Endodermal cell (in vitro differentiated cells): ENCODE measurements at regions not wholly inside any gene's neighbourhood (a gene's known extent, or its start where the extent isn't known, plus 50 kb on each side); places are given as distances from the start of the nearest gene placed in this dataset.

ENCODE experiments used
- DNase-seq: peaks from one replicate; pipeline ENCODE4 v3.0.0-alpha.2; 2017
- H3K27ac ChIP-seq: 2 replicates; pipeline ENCODE4 v1.5.1; 2013; ENCODE audit warnings: mild to moderate bottlenecking, low read depth, low read length, moderate library complexity
- H3K27me3 ChIP-seq: 2 replicates; pipeline ENCODE4 v1.6.1; 2013; ENCODE audit warnings: mild to moderate bottlenecking, low read length, moderate library complexity; ENCODE audit not compliant: insufficient read depth, control insufficient read depth, poor library complexity, severe bottlenecking
- H3K36me3 ChIP-seq: 2 replicates; pipeline ENCODE4 v1.7.0; 2013; ENCODE audit warnings: mild to moderate bottlenecking, low read length, moderate library complexity; ENCODE audit not compliant: control insufficient read depth, insufficient read depth
- H3K4me1 ChIP-seq: one replicate; pipeline ENCODE4 v1.7.0; 2013; ENCODE audit warnings: low read length; ENCODE audit not compliant: control insufficient read depth, insufficient read depth
- H3K4me3 ChIP-seq: 2 replicates; pipeline ENCODE4 v1.5.1; 2013; ENCODE audit warnings: mild to moderate bottlenecking, low read length, moderate library complexity
- H3K9ac ChIP-seq: 2 replicates; pipeline ENCODE4 v1.6.1; 2013; ENCODE audit warnings: mild to moderate bottlenecking, low read length, moderate library complexity; ENCODE audit not compliant: poor library complexity, severe bottlenecking; ENCODE audit errors: extremely low read depth
- H3K9me3 ChIP-seq: 2 replicates; pipeline ENCODE4 v1.6.1; 2013; ENCODE audit warnings: mild to moderate bottlenecking, low read length, moderate library complexity; ENCODE audit not compliant: control insufficient read depth
- H3K27ac Mint-ChIP-seq: 2 replicates; pipeline ENCODE4 v1.8.0; 2020; ENCODE audit warnings: mixed read lengths
- H3K27me3 Mint-ChIP-seq: 2 replicates; pipeline ENCODE4 v1.8.0; 2021; ENCODE audit warnings: mild to moderate bottlenecking, mixed read lengths; ENCODE audit not compliant: insufficient read depth
- H3K36me3 Mint-ChIP-seq: 2 replicates; pipeline ENCODE4 v1.8.0; 2020; ENCODE audit warnings: low read depth, mixed read lengths
- H3K4me1 Mint-ChIP-seq: 2 replicates; pipeline ENCODE4 v1.8.0; 2020; ENCODE audit warnings: mixed read lengths
- H3K4me3 Mint-ChIP-seq: 2 replicates; pipeline ENCODE4 v1.8.0; 2020; ENCODE audit warnings: mild to moderate bottlenecking, moderate library complexity, mixed read lengths
- H3K9me3 Mint-ChIP-seq: 2 replicates; pipeline ENCODE4 v1.8.0; 2020; ENCODE audit warnings: mild to moderate bottlenecking, mixed read lengths
- WGBS, 2 experiments: methylation state at CpG; one replicate each; pipeline versions ENCODE4 v1.1.5 to v1.1.7; 2013; ENCODE audit warnings: missing lambda C conversion rate in 2 of 2, mixed read lengths in 1 of 2; ENCODE audit not compliant: insufficient coverage in 1 of 2, insufficient read length in 1 of 2; 5-methylcytosine and 5-hydroxymethylcytosine counted together
- TF ChIP-seq, protein P1 (sequence below): fragments of 200-600 bp; sonication (generic); conservative IDR thresholded peaks from 2 replicates; pipeline ENCODE4 v1.5.0; 2021; ENCODE audit warnings: antibody characterized with exemption, mild to moderate bottlenecking

DNA sequence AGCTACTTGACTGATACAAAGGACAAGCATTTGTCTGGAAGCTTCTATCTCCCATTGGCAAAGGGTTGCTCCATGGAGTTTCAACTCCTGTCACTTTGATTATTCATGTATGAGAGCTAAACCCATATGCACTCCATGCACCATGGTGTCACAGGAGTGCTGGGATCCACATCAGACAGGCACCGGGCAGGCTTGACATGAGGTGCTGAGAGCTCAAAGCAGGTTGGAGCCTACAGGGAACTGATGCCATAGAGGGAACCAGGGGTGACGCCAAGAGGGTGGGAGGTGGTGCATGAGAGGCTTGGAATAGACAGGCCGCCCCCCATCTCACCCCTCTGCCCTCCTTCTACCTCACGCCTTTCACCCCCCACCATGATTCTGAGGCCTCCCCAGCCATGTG lies 199.8 kb upstream of the CCDC68 start:
- no peaks in the 10 kb centered on the region for H3K9me3 ChIP-seq
- H3K4me1 ChIP-seq: no peaks in the 10 kb centered on the region
- peaks cover 10% of the 10 kb centered on the region for H3K4me1 Mint-ChIP-seq
- H3K36me3 ChIP-seq: no peaks in the 10 kb centered on the region
- no peak overlapping the region for H3K4me3 Mint-ChIP-seq
- H3K36me3 Mint-ChIP-seq: no peaks in the 10 kb centered on the region
- H3K4me3 ChIP-seq: no peak overlapping the region
- DNase-seq: no peak
- TF ChIP-seq, protein P1, sequence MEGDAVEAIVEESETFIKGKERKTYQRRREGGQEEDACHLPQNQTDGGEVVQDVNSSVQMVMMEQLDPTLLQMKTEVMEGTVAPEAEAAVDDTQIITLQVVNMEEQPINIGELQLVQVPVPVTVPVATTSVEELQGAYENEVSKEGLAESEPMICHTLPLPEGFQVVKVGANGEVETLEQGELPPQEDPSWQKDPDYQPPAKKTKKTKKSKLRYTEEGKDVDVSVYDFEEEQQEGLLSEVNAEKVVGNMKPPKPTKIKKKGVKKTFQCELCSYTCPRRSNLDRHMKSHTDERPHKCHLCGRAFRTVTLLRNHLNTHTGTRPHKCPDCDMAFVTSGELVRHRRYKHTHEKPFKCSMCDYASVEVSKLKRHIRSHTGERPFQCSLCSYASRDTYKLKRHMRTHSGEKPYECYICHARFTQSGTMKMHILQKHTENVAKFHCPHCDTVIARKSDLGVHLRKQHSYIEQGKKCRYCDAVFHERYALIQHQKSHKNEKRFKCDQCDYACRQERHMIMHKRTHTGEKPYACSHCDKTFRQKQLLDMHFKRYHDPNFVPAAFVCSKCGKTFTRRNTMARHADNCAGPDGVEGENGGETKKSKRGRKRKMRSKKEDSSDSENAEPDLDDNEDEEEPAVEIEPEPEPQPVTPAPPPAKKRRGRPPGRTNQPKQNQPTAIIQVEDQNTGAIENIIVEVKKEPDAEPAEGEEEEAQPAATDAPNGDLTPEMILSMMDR: no peak
- WGBS, 2 experiments: 92% methylated on average over 4 of the region's 4 CpGs; no CpG with 5 or more reads in 1 of the 2 experiments
- no peaks in the 10 kb centered on the region for H3K27me3 ChIP-seq
- H3K9ac ChIP-seq: no peak overlapping the region
- H3K27ac Mint-ChIP-seq: no peak overlapping the region
- H3K27ac ChIP-seq: no peak overlapping the region
- H3K9me3 Mint-ChIP-seq: no peaks in the 10 kb centered on the region
- peaks cover 9% of the 10 kb centered on the region for H3K27me3 Mint-ChIP-seq

DNA sequence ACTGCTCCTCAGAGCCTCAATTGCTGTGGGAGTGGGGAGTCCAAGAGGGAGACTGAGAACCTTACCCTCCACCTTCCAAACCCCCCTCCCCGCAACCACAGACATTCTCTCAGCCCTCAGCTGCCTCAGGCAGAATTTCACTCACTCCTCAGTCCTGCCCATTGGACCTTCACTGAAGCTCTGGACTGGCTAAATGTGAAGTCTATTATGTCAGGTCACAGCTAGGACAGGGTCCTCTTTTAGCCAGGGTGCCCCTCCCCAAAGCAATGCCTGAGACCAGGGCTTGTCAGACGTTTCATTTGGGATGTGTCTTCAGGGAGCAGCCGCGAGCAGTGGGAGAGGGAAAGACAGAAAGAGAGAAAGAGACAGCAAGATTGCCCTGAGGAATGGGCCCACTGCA lies 199.3 kb upstream of the CCDC68 start:
- no peak for DNase-seq
- peaks cover 9% of the 10 kb centered on the region for H3K27me3 Mint-ChIP-seq
- H3K4me3 ChIP-seq: no peak overlapping the region
- no peak overlapping the region for H3K27ac ChIP-seq
- no peaks in the 10 kb centered on the region for H3K36me3 ChIP-seq
- no peak overlapping the region for H3K4me3 Mint-ChIP-seq
- no peaks in the 10 kb centered on the region for H3K9me3 Mint-ChIP-seq
- TF ChIP-seq, protein P1: no peak
- H3K27me3 ChIP-seq: no peaks in the 10 kb centered on the region
- H3K9ac ChIP-seq: no peak overlapping the region
- WGBS, 2 experiments: 83 to 91% methylated on average over 3 to 4 of the region's 4 CpGs
- H3K4me1 Mint-ChIP-seq: peaks cover 7% of the 10 kb centered on the region
- H3K27ac Mint-ChIP-seq: no peak overlapping the region
- H3K36me3 Mint-ChIP-seq: no peaks in the 10 kb centered on the region
- H3K4me1 ChIP-seq: no peaks in the 10 kb centered on the region
- no peaks in the 10 kb centered on the region for H3K9me3 ChIP-seq

DNA sequence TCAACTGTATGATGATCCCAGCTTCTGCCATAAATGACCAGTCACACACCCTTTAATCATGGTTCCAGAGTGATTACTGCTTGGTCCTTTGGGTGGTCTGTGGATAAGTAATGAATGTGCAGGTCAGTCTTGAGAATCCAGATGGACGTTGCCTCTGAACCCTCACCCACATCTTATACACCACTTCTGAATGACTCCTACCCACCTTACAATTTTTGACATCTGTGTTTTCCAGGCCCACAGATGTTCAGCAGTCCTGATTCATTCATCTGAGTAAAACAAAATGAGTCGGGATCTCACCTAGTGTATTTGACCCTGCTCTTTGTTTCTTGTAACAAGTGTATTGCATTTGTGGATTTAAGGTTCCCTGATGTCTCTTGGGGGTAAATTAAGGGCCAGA lies 194.1 kb upstream of the CCDC68 start:
- Mint-ChIP-seq H3K4me1 (no peaks in the 10 kb centered on the region), H3K27ac (no peak overlapping the region), H3K4me3 (no peak overlapping the region), H3K9me3 (no peaks in the 10 kb centered on the region), H3K27me3 (peaks cover 1% of the 10 kb centered on the region), H3K36me3 (no peaks in the 10 kb centered on the region)
- no peak overlapping the region for H3K27ac ChIP-seq
- TF ChIP-seq, protein P1: no peak
- no peak overlapping the region for H3K9ac ChIP-seq
- H3K4me1 ChIP-seq: no peaks in the 10 kb centered on the region
- no peaks in the 10 kb centered on the region for H3K9me3 ChIP-seq
- DNase-seq: no peak
- no peaks in the 10 kb centered on the region for H3K27me3 ChIP-seq
- H3K36me3 ChIP-seq: no peaks in the 10 kb centered on the region
- no peak overlapping the region for H3K4me3 ChIP-seq
- WGBS, 2 experiments: 93 to 100% methylated on average over 1 to 2 of the region's 2 CpGs
